NCI-H748 (cell line): ENCODE measurements at regions not wholly inside any gene's neighbourhood (a gene's known extent, or its start where the extent isn't known, plus 50 kb on each side); places are given as distances from the start of the nearest gene placed in this dataset.

Experiments used
- DNase-seq: peaks from one replicate; lab custom pipeline; 2025; ENCODE audit not compliant: unreplicated experiment; lab: John Stamatoyannopoulos, UW

GRCh38 chr22:48594757-48595510, 1232.7 kb downstream of the BRD1 start:
- no peak for DNase-seq

DNA sequence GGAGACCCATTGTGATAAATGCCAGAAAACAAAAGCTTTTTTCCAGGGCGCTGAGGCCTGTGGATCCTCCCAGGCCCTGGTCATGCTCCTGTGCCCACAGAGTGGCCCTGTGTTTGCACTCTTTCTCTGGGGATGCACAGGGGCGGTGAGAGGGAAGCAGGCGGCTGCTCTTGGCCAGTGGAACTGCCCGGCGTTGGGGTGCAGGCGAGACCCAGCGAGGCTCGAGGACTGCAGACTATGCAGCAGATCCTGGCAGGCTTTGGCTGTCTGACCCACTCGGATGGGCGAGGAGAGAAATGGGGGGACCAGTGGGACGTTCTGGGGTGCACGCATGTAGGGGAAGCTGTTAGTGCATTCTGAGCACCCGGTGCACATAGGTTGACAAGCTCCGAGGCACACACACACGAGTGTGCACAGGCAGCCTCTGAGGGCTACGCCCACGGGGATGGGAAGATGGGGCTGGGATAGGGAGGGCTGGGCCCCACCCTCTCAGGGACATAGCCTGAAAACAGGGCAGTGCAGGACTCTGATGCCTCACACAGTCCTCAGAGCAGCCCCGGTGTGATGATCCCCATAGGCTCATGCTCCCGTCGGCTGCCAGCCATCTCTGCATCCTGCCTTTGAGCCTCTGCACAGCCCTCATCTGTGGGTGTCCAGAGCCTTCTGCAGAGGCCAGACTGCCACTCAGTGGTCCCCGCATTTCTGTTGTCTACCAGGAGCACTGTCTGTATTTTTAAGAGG, 1233.5 kb downstream of the BRD1 start:
- DNase-seq = no peak

DNA sequence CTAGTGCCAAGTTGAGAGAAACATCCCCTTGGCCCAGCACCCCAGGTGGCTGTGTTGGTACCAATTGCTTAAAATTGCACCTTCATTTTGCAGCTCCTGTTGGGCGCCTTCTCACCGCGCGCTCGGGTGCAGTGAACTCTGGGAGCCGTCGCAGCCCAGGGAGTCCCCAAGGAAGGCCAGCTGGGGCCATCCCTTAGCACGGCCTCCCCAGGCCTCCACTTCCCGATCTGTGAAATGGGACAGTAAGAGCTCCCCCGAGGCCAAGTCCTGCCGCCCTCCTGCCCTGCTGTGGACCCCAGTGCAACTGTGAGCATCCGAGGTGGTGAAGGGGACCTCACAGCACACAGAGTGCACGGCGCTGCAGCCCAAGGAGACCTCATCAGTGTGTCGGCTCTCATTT, 1234.1 kb downstream of the BRD1 start:
- DNase-seq = no peak

DNA sequence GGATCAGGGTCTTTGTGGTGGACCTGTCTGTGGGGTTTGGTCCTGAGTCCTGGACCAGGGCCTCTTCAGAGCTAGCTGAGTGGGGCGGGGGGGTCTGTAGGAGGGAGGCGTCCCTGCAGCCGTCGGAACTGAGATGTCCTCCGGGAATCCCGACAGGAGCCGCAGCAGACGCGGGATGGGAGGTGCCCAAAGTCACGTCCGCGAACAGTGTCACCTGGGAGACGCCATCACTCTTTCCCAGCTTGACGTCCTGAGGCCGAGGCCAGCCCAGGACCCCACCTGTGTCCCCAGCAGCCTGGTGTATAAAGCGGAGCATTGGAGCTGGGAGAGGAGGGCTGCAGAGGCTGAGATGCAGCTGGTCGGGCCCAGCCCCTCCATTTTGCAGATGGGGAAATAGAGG, 1234.7 kb downstream of the BRD1 start:
- DNase-seq = no peak

- no peak for DNase-seq
These were observed 1235.2 kb downstream of the BRD1 start for GRCh38 chr22:48592488-48592887.

DNA sequence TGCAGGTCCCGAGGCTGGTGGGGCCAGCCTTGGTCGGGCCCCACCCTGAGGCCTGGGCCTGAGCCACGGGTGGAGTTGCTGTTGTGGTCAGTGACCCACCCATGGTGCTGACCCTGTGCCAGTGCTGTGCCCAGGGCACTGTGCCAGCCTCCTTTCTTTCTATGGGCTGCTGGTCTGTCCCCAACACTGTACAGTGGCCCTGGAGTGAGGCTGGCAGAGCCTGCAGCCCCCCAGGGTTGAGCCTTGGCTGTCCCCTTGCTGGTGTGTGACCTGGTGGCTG, 1235.7 kb downstream of the BRD1 start:
- no peak for DNase-seq

DNA sequence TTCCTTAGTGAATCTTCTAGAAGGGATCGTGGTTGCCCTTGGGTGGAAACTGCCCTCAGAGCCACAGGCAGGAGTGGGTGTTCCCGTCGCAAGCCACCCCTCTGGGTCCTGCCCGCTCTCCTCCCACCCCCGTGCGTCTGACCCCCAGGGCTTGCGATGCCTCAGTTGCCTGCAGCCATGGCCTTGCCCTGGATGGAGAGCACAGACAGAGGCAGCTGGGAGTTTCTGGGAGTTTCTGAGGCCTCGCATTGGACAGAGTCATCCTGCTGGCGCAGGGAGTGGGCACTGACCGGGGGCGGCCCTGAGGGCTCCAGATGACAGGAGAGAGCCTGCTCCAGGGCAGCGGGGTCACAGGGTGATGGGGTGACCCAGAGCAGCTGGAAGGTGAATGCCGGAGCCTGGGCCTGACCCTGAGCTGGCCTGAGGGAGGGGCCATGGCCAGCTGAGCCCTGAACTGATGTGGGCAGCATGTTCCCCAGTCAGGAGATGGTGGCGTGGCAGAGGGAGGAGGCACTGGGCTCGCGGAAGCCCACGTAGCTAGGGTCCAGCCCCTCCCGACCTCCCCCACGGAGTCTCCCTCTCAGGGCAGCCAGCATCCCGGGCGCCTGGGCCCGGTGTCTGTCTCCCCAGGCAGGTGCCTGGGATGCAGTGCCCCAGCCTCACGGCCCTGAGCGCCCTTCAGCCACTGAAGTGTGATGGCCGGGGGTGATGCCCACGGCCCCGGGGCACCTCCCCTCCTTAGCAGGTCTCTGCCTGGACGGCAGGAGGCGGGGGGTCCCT, 1236.2 kb downstream of the BRD1 start:
- DNase-seq = no peak

DNA sequence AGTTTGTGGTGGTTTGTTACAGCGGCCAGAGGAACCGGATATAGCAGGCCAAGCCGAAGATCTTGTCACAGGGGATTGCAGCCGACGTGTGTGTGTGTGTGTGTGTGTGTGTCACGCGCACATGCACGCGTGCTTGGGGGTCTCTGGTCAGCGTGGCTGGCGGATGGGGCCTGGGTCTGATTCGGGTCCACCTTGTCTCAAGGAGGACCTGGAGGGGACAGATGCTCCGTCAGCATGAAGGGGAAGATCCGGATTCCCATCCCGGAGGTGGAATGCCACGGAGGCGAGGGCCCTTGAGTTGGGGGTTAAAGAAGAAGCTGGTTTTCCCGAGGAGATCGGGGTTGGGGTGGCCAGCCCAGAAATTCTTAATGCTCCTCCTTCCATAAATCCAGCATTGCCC, 1237.8 kb downstream of the BRD1 start:
- DNase-seq = no peak

GRCh38 chr22:48588878-48589450, 1238.7 kb downstream of the BRD1 start:
- no peak for DNase-seq

DNA sequence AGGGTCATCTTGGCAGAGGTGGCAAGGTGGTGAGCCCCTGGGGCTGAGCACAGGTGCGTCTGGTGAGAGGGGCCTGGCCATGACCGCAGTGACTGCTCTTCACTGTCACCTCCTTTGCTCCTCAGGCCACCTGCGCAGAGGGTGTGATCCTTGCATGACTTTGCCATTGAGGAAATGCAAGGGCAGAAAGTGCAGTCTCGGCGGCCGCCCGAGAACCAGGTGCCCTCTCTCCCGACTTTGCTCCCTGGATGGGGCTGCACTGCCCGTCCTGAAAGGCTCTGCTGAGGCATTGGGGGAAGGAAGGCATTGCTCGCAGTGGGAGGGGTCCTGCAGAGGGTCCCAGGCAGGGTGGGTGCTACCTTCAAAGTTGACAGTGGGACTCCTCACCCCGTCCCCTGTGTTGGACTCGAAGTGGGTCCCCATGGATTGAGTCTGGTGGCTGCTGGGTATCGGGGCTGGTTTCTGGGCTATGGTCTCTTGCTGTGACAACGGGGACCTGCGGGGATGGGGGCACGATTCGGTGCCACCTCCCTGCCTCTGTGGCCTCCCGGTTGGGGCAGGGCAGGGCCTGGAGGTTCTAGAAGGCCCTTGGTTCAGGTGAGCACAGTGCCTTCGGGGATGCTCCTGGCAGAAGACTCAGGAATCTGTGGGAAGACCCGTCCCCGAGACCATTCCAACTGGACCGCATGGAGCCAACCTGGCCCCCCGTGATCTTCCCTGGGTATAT, 1239.4 kb downstream of the BRD1 start:
- no peak for DNase-seq

- no peak for DNase-seq
These were observed 1240.3 kb downstream of the BRD1 start for GRCh38 chr22:48587236-48587865.

- DNase-seq = no peak
These were observed 1240.9 kb downstream of the BRD1 start for GRCh38 chr22:48586799-48587185.

- peak; percentile 52 for DNase-seq
These were observed 1241.5 kb downstream of the BRD1 start for GRCh38 chr22:48585916-48586798.

- no peak for DNase-seq
These were observed 1243.5 kb downstream of the BRD1 start for GRCh38 chr22:48584170-48584569.

- peak; percentile 28 for DNase-seq
These were observed 1245.7 kb downstream of the BRD1 start for GRCh38 chr22:48581796-48582469.

- no peak for DNase-seq
These were observed 1246.4 kb downstream of the BRD1 start for GRCh38 chr22:48581205-48581766.

GRCh38 chr22:48580481-48580970, 1247.1 kb downstream of the BRD1 start:
- DNase-seq = no peak

DNA sequence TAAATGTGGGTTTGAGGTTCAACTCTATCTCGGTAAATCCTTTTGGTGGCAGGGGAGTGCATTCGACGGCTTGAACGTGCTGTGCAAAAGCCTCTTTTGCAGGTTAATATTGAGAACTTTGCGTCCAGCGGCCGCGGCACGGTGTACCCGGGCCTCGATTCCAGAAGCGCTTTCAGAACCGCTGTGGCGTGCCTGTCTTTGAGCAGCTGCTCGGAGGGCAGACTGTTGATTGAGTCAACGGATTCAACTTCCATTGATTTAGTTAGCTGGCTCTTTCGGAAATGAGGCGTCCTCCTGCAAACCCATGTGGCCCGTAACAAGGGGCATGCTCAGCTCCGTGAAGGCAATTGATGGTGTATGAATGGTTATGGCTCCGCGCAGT, 1247.8 kb downstream of the BRD1 start:
- DNase-seq = no peak
